Brain microvascular endothelial cell (primary cell): ENCODE measurements at regions not wholly inside any gene's neighbourhood (a gene's known extent, or its start where the extent isn't known, plus 50 kb on each side); places are given as distances from the start of the nearest gene placed in this dataset.

Experiments used
- DNase-seq: peaks from one replicate; pipeline ENCODE4 v3.0.0-alpha.2; 2020
- H3K27ac ChIP-seq: fragments of 250-450 bp; sonication (Bioruptor Pico); 2 replicates; pipeline ENCODE4 v1.5.1; 2020; ENCODE audit warnings: mild to moderate bottlenecking, moderate library complexity
- H3K27me3 ChIP-seq: fragments of 250-450 bp; sonication (Bioruptor Pico); replicated peaks from 2 replicates; pipeline ENCODE4 v1.5.1; 2020; ENCODE audit warnings: mild to moderate bottlenecking
- H3K36me3 ChIP-seq: fragments of 250-450 bp; sonication (Bioruptor Pico); replicated peaks from 2 replicates; pipeline ENCODE4 v1.5.1; 2020; ENCODE audit warnings: mild to moderate bottlenecking
- H3K4me3 ChIP-seq: 2 replicates; pipeline ENCODE4 v1.5.1; 2011; ENCODE audit warnings: low read depth, mild to moderate bottlenecking, control low read depth, low read length, moderate library complexity
- CTCF ChIP-seq: IDR thresholded peaks from 2 replicates; pipeline ENCODE4 v1.5.1; 2011; ENCODE audit warnings: low read depth, mild to moderate bottlenecking, moderate library complexity, low read length, control low read depth, inconsistent platforms; ENCODE audit errors: missing control alignments
- in situ Hi-C: cut with HindIII; loops from 2 replicates; pipeline ENCODE4 v1.10.0; 2017; ENCODE audit warnings: low sequenced_read_pairs, low pct_ligation_motif_present

GRCh38 chr3:25046911-25047771 lies 380.9 kb upstream of the RARB start:
- no peak overlapping the region for H3K27ac ChIP-seq
- no peaks in the 10 kb centered on the region for H3K36me3 ChIP-seq
- no peaks in the 10 kb centered on the region for H3K27me3 ChIP-seq
- H3K4me3 ChIP-seq: no peak overlapping the region
- TF ChIP-seq CTCF: no peak
- no peak for DNase-seq
- in situ Hi-C loops: no loop called here

GRCh38 chr3:25049304-25049703 lies 378.8 kb upstream of the RARB start:
- DNase-seq: no peak
- in situ Hi-C loops: no loop called here
- TF ChIP-seq CTCF: no peak
- H3K4me3 ChIP-seq: no peak overlapping the region
- H3K36me3 ChIP-seq: no peaks in the 10 kb centered on the region
- no peaks in the 10 kb centered on the region for H3K27me3 ChIP-seq
- H3K27ac ChIP-seq: no peak overlapping the region

DNA sequence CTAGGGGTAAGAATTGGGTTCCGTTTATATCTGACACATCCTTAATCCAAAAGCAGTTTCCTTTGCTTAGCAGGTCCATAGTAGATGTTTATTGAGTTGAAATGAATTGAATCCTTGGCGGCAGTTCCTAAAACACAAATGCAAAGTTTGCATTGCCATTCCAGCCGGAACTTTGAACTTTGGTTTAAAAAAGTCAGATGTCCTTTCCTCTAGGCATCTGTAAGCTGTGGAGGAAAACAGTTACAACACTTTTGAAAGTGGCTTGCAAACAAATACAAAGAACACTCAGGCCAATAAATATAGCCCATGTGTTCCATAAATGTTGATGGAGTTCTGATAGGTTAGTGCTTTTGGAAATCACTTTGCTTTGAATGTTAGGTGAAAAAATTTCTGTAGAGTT lies 374.7 kb upstream of the RARB start:
- no peaks in the 10 kb centered on the region for H3K27me3 ChIP-seq
- in situ Hi-C loops: no loop called here
- H3K27ac ChIP-seq: no peak overlapping the region
- H3K36me3 ChIP-seq: no peaks in the 10 kb centered on the region
- no peak for TF ChIP-seq CTCF
- no peak overlapping the region for H3K4me3 ChIP-seq
- DNase-seq: no peak

DNA sequence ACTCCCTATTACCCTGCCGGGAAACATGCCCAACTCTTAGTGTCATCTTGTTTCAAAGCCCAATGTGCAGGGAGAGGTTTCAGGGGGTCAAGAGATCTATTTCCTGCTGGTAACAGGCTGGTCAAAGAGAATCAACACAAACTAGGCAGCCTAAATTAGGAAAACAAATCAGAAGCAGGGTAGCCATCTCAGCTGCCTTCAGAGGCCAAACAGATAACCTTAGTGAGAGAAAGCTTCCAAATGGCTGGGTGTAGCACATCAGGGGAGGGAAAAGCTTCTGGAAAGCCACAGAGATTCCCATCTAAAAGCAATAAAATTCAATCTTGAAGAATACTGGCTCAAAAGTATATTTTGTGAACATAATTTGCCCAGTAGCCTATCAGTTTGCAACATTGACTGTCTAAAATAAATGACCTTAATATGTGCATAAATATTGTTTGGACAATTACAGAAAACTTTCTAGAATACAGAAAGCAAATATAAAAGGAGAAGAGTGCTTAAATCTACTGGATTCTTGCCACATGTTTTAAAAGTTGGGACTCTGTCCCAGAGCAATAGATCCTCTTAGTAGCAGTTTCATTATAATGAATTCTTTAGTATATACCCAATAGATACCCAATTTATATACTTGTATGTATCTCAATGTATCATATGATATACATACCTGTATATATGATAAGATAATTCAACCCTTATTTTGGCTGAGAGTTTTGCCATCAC lies 371.9 kb upstream of the RARB start:
- TF ChIP-seq CTCF: no peak
- Histone ChIP-seq H3K36me3 (no peaks in the 10 kb centered on the region), H3K27ac (no peak overlapping the region), H3K27me3 (no peaks in the 10 kb centered on the region), H3K4me3 (no peak overlapping the region)
- in situ Hi-C loops: no loop called here
- no peak for DNase-seq

DNA sequence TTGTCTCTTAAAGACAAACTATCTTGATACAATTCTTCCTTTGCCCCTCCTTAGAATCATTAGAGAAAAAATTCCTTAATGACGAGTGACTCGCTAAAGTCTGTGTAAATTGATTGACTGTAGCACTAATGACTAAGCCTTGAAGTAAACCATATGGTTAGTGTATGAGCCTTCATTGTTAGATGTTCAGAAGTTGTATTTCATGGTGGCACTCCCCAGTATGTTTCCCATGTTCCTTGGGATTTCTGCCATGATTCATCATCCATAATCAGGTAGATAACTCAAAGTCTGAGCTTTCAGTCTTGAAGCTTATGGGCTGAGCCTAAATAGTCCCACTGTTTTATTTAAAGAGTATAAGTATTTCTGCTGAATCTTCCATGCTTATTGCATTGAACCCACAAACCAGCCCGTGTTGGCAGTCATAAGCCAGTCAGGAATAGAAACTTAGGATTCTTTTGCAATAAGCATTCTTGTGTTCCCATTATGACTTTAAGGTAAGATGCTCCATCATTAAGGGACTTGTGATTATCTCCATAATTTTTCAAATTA lies 371.2 kb upstream of the RARB start:
- in situ Hi-C loops: no loop called here
- no peaks in the 10 kb centered on the region for H3K36me3 ChIP-seq
- no peak for DNase-seq
- no peak for TF ChIP-seq CTCF
- H3K4me3 ChIP-seq: no peak overlapping the region
- no peaks in the 10 kb centered on the region for H3K27me3 ChIP-seq
- H3K27ac ChIP-seq: no peak overlapping the region
